HEK293 (cell line): ENCODE measurements at regions not wholly inside any gene's neighbourhood (a gene's known extent, or its start where the extent isn't known, plus 50 kb on each side); places are given as distances from the start of the nearest gene placed in this dataset.

Experiments used
- BCL11A ChIP-seq: fragments of 450-650 bp; formaldehyde crosslinking; IDR thresholded peaks from 2 replicates; pipeline ENCODE4 v1.5.1; 2016; ENCODE audit warnings: low read depth, missing biosample characterization, missing genetic modification characterization
- HOXC10 ChIP-seq: sonication (generic); formaldehyde crosslinking; IDR thresholded peaks from 2 replicates; pipeline ENCODE4 v1.8.1; 2023; ENCODE audit warnings: mild to moderate bottlenecking, missing genetic modification reagents
- KLF9 ChIP-seq: fragments of 450-650 bp; formaldehyde crosslinking; IDR thresholded peaks from 2 replicates; pipeline ENCODE4 v1.5.1; 2016; ENCODE audit warnings: missing biosample characterization, missing genetic modification characterization, low read depth
- OSR2 ChIP-seq: fragments of 450-650 bp; formaldehyde crosslinking; IDR thresholded peaks from 2 replicates; pipeline ENCODE4 v1.5.1; 2016; ENCODE audit warnings: missing biosample characterization, missing genetic modification characterization
- SCRT2 ChIP-seq: fragments of 450-650 bp; formaldehyde crosslinking; IDR thresholded peaks from 2 replicates; pipeline ENCODE4 v1.5.1; 2016; ENCODE audit warnings: missing biosample characterization, missing genetic modification characterization
- SP2 ChIP-seq: fragments of 450-650 bp; formaldehyde crosslinking; IDR thresholded peaks from 2 replicates; pipeline ENCODE4 v1.5.1; 2016; ENCODE audit warnings: missing biosample characterization, missing genetic modification characterization
- SP7 ChIP-seq: fragments of 450-650 bp; formaldehyde crosslinking; IDR thresholded peaks from 2 replicates; pipeline ENCODE4 v1.5.1; 2016; ENCODE audit warnings: missing biosample characterization, missing genetic modification characterization
- YY2 ChIP-seq: fragments of 450-650 bp; formaldehyde crosslinking; IDR thresholded peaks from 2 replicates; pipeline ENCODE4 v1.5.1; 2016; ENCODE audit warnings: missing biosample characterization, missing genetic modification characterization
- ZBTB1 ChIP-seq: fragments of 450-650 bp; formaldehyde crosslinking; IDR thresholded peaks from 2 replicates; pipeline ENCODE4 v1.5.1; 2016; ENCODE audit warnings: missing biosample characterization, missing genetic modification characterization
- ZBTB17 ChIP-seq: fragments of 450-650 bp; formaldehyde crosslinking; IDR thresholded peaks from 2 replicates; pipeline ENCODE4 v1.5.1; 2016; ENCODE audit warnings: missing biosample characterization, missing genetic modification characterization
- ZBTB26 ChIP-seq: fragments of 450-650 bp; formaldehyde crosslinking; optimal IDR thresholded peaks from 2 replicates; pipeline ENCODE3; 2016; ENCODE audit warnings: missing biosample characterization, mild to moderate bottlenecking, missing genetic modification characterization
- ZBTB48 ChIP-seq: fragments of 450-650 bp; formaldehyde crosslinking; IDR thresholded peaks from 2 replicates; pipeline ENCODE4 v1.5.1; 2016; ENCODE audit warnings: missing biosample characterization, missing genetic modification characterization
- ZFP37 ChIP-seq: fragments of 450-650 bp; formaldehyde crosslinking; IDR thresholded peaks from 2 replicates; pipeline ENCODE4 v1.5.1; 2016; ENCODE audit warnings: missing biosample characterization, missing genetic modification characterization
- ZNF184 ChIP-seq: fragments of 450-650 bp; IDR thresholded peaks from 2 replicates; pipeline ENCODE4 v1.5.1; 2018; ENCODE audit warnings: missing biosample characterization, mild to moderate bottlenecking, missing genetic modification characterization
- ZNF23 ChIP-seq: fragments of 450-650 bp; formaldehyde crosslinking; IDR thresholded peaks from 2 replicates; pipeline ENCODE4 v1.5.1; 2016; ENCODE audit warnings: missing biosample characterization, missing genetic modification characterization, borderline replicate concordance
- ZNF266 ChIP-seq: fragments of 450-650 bp; formaldehyde crosslinking; IDR thresholded peaks from 2 replicates; pipeline ENCODE4 v1.5.1; 2016; ENCODE audit warnings: missing biosample characterization, missing genetic modification characterization, low read depth
- ZNF311 ChIP-seq: fragments of 450-650 bp; formaldehyde crosslinking; IDR thresholded peaks from 2 replicates; pipeline ENCODE4 v1.5.1; 2017; ENCODE audit warnings: missing biosample characterization, missing genetic modification characterization, borderline replicate concordance
- ZNF335 ChIP-seq: fragments of 450-650 bp; formaldehyde crosslinking; conservative IDR thresholded peaks from 2 replicates; pipeline ENCODE4 v1.5.1; 2016; ENCODE audit warnings: missing biosample characterization, missing genetic modification characterization
- ZNF350 ChIP-seq: fragments of 450-650 bp; formaldehyde crosslinking; IDR thresholded peaks from 2 replicates; pipeline ENCODE4 v1.5.0; 2017; ENCODE audit warnings: missing biosample characterization, mild to moderate bottlenecking, missing genetic modification characterization
- ZNF37A ChIP-seq: fragments of 450-650 bp; IDR thresholded peaks from 2 replicates; pipeline ENCODE4 v1.5.1; 2018; ENCODE audit warnings: missing biosample characterization, missing genetic modification characterization
- ZNF398 ChIP-seq: fragments of 450-650 bp; formaldehyde crosslinking; IDR thresholded peaks from 2 replicates; pipeline ENCODE4 v1.5.1; 2017; ENCODE audit warnings: missing biosample characterization, missing genetic modification characterization
- ZNF48 ChIP-seq: fragments of 450-650 bp; formaldehyde crosslinking; IDR thresholded peaks from 2 replicates; pipeline ENCODE4 v1.5.1; 2016; ENCODE audit warnings: missing biosample characterization, missing genetic modification characterization
- ZNF518A ChIP-seq: fragments of 450-650 bp; formaldehyde crosslinking; conservative IDR thresholded peaks from 2 replicates; pipeline ENCODE4 v1.5.1; 2016; ENCODE audit warnings: low read depth, missing biosample characterization, missing genetic modification characterization
- ZNF560 ChIP-seq: fragments of 450-650 bp; formaldehyde crosslinking; IDR thresholded peaks from 2 replicates; pipeline ENCODE4 v1.5.1; 2017; ENCODE audit warnings: missing biosample characterization, missing genetic modification characterization, borderline replicate concordance
- ZNF580 ChIP-seq: fragments of 450-650 bp; formaldehyde crosslinking; IDR thresholded peaks from 2 replicates; pipeline ENCODE4 v1.5.1; 2016; ENCODE audit warnings: missing biosample characterization, missing genetic modification characterization
- ZNF600 ChIP-seq: fragments of 450-650 bp; formaldehyde crosslinking; IDR thresholded peaks from 2 replicates; pipeline ENCODE4 v1.5.1; 2016; ENCODE audit warnings: missing biosample characterization, missing genetic modification characterization
- ZNF610 ChIP-seq: fragments of 450-650 bp; formaldehyde crosslinking; IDR thresholded peaks from 2 replicates; pipeline ENCODE4 v1.5.1; 2016; ENCODE audit warnings: missing biosample characterization, missing genetic modification characterization, borderline replicate concordance
- ZNF626 ChIP-seq: fragments of 450-650 bp; sonication (Bioruptor Pico); formaldehyde crosslinking; IDR thresholded peaks from 2 replicates; pipeline ENCODE4 v1.5.1; 2018; ENCODE audit warnings: missing biosample characterization, missing genetic modification characterization, inconsistent platforms
- ZNF654 ChIP-seq: fragments of 450-650 bp; formaldehyde crosslinking; IDR thresholded peaks from 2 replicates; pipeline ENCODE4 v1.5.1; 2016; ENCODE audit warnings: low read depth, missing biosample characterization, missing genetic modification characterization
- ZNF707 ChIP-seq: fragments of 450-650 bp; formaldehyde crosslinking; IDR thresholded peaks from 2 replicates; pipeline ENCODE4 v1.5.1; 2016; ENCODE audit warnings: missing biosample characterization, missing genetic modification characterization
- ZSCAN4 ChIP-seq: fragments of 450-650 bp; formaldehyde crosslinking; IDR thresholded peaks from 2 replicates; pipeline ENCODE4 v1.5.1; 2017; ENCODE audit warnings: missing biosample characterization, missing genetic modification characterization

- TF ChIP-seq ZBTB17 (peak; percentile 71), ZBTB48 (tag by site-specific recombination) (peak; percentile 65; the same call in 1 of the 2 replicates), SCRT2 (tag by site-specific recombination) (peak; percentile 99), ZNF311 (tag by site-specific recombination) (no peak), ZFP37 (tag by site-specific recombination) (no peak), ZBTB26 (tag by site-specific recombination) (peak; percentile 41), ZNF626 (0 out of 2 replicates have a peak, but pooled peaks have one; percentile 43), BCL11A (peak; percentile 54; the same call in 1 of the 2 replicates), ZNF23 (no peak), ZNF580 (peak; percentile 90), ZNF398 (peak; percentile 63), OSR2 (peak; percentile 96), ZNF335 (tag by site-specific recombination) (peak; percentile 68), ZNF654 (tag by site-specific recombination) (no peak), ZSCAN4 (tag by site-specific recombination) (peak; percentile 50; the same call in 1 of the 2 replicates), ZNF350 (no peak), ZNF600 (tag by site-specific recombination) (peak; percentile 26; the same call in 1 of the 2 replicates), SP7 (tag by site-specific recombination) (peak; percentile 100), ZNF37A (no peak), KLF9 (tag by site-specific recombination) (no peak), ZBTB1 (tag by site-specific recombination) (no peak), ZNF518A (peak; percentile 59; the same call in 1 of the 2 replicates), ZNF707 (tag by site-specific recombination) (no peak), ZNF48 (no peak), ZNF184 (peak; percentile 83), SP2 (tag by site-specific recombination) (peak; percentile 34), YY2 (tag by site-specific recombination) (no peak), ZNF560 (tag by site-specific recombination) (no peak), ZNF266 (tag by site-specific recombination) (no peak), HOXC10 (no peak), ZNF610 (tag by site-specific recombination) (peak; percentile 86; the same call in 1 of the 2 replicates)
These were observed 82.4 kb upstream of the FGGY start (continued) for GRCh38 chr1:59214248-59215208.
